GM20431 (cell line): ENCODE measurements at regions not wholly inside any gene's neighbourhood (a gene's known extent, or its start where the extent isn't known, plus 50 kb on each side); places are given as distances from the start of the nearest gene placed in this dataset.

Source experiments
- in situ Hi-C: fragments of 300-500 bp; cut with MseI, MboI; formaldehyde crosslinking; loops from one replicate; pipeline ENCODE4 v1.15.0; 2020; ENCODE audit warnings: low sequenced_read_pairs; ENCODE audit not compliant: unreplicated experiment

GRCh38 chr2:163541943-163542342, 193.9 kb downstream of the FIGN start:
- in situ Hi-C loops = no loop called here

GRCh38 chr2:163541495-163541894, 194.3 kb downstream of the FIGN start:
- in situ Hi-C loops = no loop called here

- in situ Hi-C loops = no loop called here
Measured at GRCh38 chr2:163528640-163529217, 207.1 kb downstream of the FIGN start.

- in situ Hi-C loops = no loop called here
Measured at GRCh38 chr2:163527381-163527780, 208.4 kb downstream of the FIGN start.

GRCh38 chr2:163518762-163519161, 217.0 kb downstream of the FIGN start:
- in situ Hi-C loops = no loop called here

- in situ Hi-C loops = no loop called here
Measured at GRCh38 chr2:163515836-163516235, 220.0 kb downstream of the FIGN start.

- in situ Hi-C loops = no loop called here
Measured at GRCh38 chr2:163505281-163505680, 230.5 kb downstream of the FIGN start.

- in situ Hi-C loops = no loop called here
Measured at GRCh38 chr2:163493359-163494298, 242.2 kb downstream of the FIGN start.

GRCh38 chr2:163491850-163492249, 244.0 kb downstream of the FIGN start:
- in situ Hi-C loops = no loop called here

GRCh38 chr2:163490281-163490680, 245.5 kb downstream of the FIGN start:
- in situ Hi-C loops = no loop called here

- in situ Hi-C loops = no loop called here
Measured at GRCh38 chr2:163481515-163481914, 254.3 kb downstream of the FIGN start.

GRCh38 chr2:163479599-163479998, 256.2 kb downstream of the FIGN start:
- in situ Hi-C loops = no loop called here

- in situ Hi-C loops = no loop called here
Measured at GRCh38 chr2:163475815-163476214, 260.0 kb downstream of the FIGN start.

GRCh38 chr2:163474889-163475288, 260.9 kb downstream of the FIGN start:
- in situ Hi-C loops = no loop called here

GRCh38 chr2:163474319-163474744, 261.5 kb downstream of the FIGN start:
- in situ Hi-C loops = no loop called here

GRCh38 chr2:163471947-163472346, 263.9 kb downstream of the FIGN start:
- in situ Hi-C loops = no loop called here

- in situ Hi-C loops = no loop called here
Measured at GRCh38 chr2:163469561-163469962, 266.2 kb downstream of the FIGN start.

- in situ Hi-C loops = no loop called here
Measured at GRCh38 chr2:163467251-163467630, 268.6 kb downstream of the FIGN start.

- in situ Hi-C loops = no loop called here
Measured at GRCh38 chr2:163466331-163467250, 269.2 kb downstream of the FIGN start.

GRCh38 chr2:163465440-163465839, 270.4 kb downstream of the FIGN start:
- in situ Hi-C loops = no loop called here
